K562 (cell line): ENCODE measurements at regions not wholly inside any gene's neighbourhood (a gene's known extent, or its start where the extent isn't known, plus 50 kb on each side); places are given as distances from the start of the nearest gene placed in this dataset.

Experiments used
- ATAC-seq: fragments of 200-7000 bp; cut with Tn5 transposase; 3 replicates; pipeline ENCODE4 v1.9.1; 2020; ENCODE audit warnings: moderate library complexity
- BruUV-seq: library from RNA; stranded (reverse); fragments of 400-500 nt; replicated peaks from 2 replicates; lab custom pipeline; 2021; lab: Mats Ljungman, UMichigan
- CTCF ChIA-PET: fragments of 300-600 bp; formaldehyde crosslinking; extraction: SDS; loops from one replicate; lab custom pipeline; 2021; ENCODE audit warnings: low intra/inter-chr PET ratio; lab: Yijun Ruan, JAX
- POLR2A ChIA-PET: fragments of 300-600, 350-650 bp; sonication (Branson Sonifier 250); formaldehyde crosslinking; extraction: SDS; loops from one replicate; lab custom pipeline; 2021; ENCODE audit warnings: antibody characterized with exemption, inconsistent platforms; lab: Yijun Ruan, JAX
- DNase-seq, 4 experiments: peaks; one replicate each; pipeline versions ENCODE4 v3.0.0 to v3.0.0-alpha.2; 2011 to 2018; ENCODE audit warnings: low spot score in 3 of 4, mixed read lengths in 3 of 4; ENCODE audit errors: extremely low read depth in 1 of 4
- FAIRE-seq: peaks from 2 replicates; lab custom pipeline; 2011; peaks lifted over from hg19 to GRCh38; lab: Jason Lieb, UNC
- H2AFZ ChIP-seq: 2 replicates; pipeline ENCODE4 v1.6.0; 2011; ENCODE audit warnings: low read depth, low read length, control low read depth, inconsistent platforms
- H3K27ac ChIP-seq: fragments of 200-600 bp; 3 replicates; pipeline ENCODE4 v1.8.0; 2011; ENCODE audit warnings: low read depth, mild to moderate bottlenecking, control low read depth, inconsistent platforms, low read length, moderate library complexity, mixed read lengths; ENCODE audit errors: extremely low read depth
- H3K27me3 ChIP-seq, 2 experiments: fragments of 300-600 bp in 1 of 2; 2 replicates in 1 of 2; 3 replicates in 1 of 2; pipeline versions ENCODE4 v1.6.0 to v1.8.0; 2011; ENCODE audit warnings: inconsistent platforms in 2 of 2, low read length in 2 of 2, mild to moderate bottlenecking in 1 of 2, mixed read lengths in 1 of 2, moderate library complexity in 1 of 2; ENCODE audit not compliant: control insufficient read depth in 2 of 2, insufficient read depth in 2 of 2
- H3K36me3 ChIP-seq: fragments of 300-600 bp; 3 replicates; pipeline ENCODE4 v1.8.0; 2011; ENCODE audit warnings: mild to moderate bottlenecking, low read length, inconsistent platforms; ENCODE audit not compliant: control insufficient read depth, insufficient read depth
- H3K4me1 ChIP-seq, 2 experiments: fragments of 200-600 bp in 1 of 2; replicated peaks in 1 of 2; 2 replicates in 1 of 2; 3 replicates in 1 of 2; pipeline versions ENCODE4 v1.5.1 to v1.8.0; 2011; ENCODE audit warnings: inconsistent platforms in 2 of 2, low read length in 2 of 2, mild to moderate bottlenecking in 1 of 2, mixed read lengths in 1 of 2, moderate library complexity in 1 of 2; ENCODE audit not compliant: control insufficient read depth in 2 of 2, insufficient read depth in 2 of 2
- H3K4me2 ChIP-seq: 2 replicates; pipeline ENCODE4 v1.6.1; 2011; ENCODE audit warnings: low read length, control low read depth, inconsistent platforms, mixed read lengths; ENCODE audit not compliant: insufficient read depth
- H3K4me3 ChIP-seq: fragments of 200-600 bp; sonication (generic), shearing (Covaris generic); 2 replicates; pipeline ENCODE4 v1.5.1; 2016; ENCODE audit warnings: control low read depth, inconsistent platforms
- H3K79me2 ChIP-seq: fragments of 200-600 bp; 3 replicates; pipeline ENCODE4 v1.8.0; 2011; ENCODE audit warnings: low read length, inconsistent platforms; ENCODE audit not compliant: control insufficient read depth, insufficient read depth
- H3K9ac ChIP-seq, 2 experiments: 2 replicates each; pipeline versions ENCODE4 v1.6.0 to v1.6.1; 2011; ENCODE audit warnings: low read depth in 2 of 2, low read length in 2 of 2, control low read depth in 1 of 2, inconsistent platforms in 1 of 2, mild to moderate bottlenecking in 1 of 2, mixed read lengths in 1 of 2; ENCODE audit not compliant: insufficient read depth in 1 of 2
- H3K9me1 ChIP-seq: one replicate; pipeline ENCODE4 v1.6.0; 2011; ENCODE audit warnings: inconsistent platforms, mild to moderate bottlenecking, low read length, moderate library complexity; ENCODE audit not compliant: control insufficient read depth, insufficient read depth
- H3K9me3 ChIP-seq: replicated peaks from 2 replicates; pipeline ENCODE4 v1.5.1; 2011; ENCODE audit warnings: low read depth, low read length, inconsistent platforms; ENCODE audit not compliant: control insufficient read depth, insufficient read depth
- H4K20me1 ChIP-seq: replicated peaks from 2 replicates; pipeline ENCODE4 v1.6.1; 2011; ENCODE audit warnings: low read length, inconsistent platforms, mixed read lengths; ENCODE audit not compliant: control insufficient read depth, insufficient read depth
- EZH2 ChIP-seq: IDR thresholded peaks from 2 replicates; pipeline ENCODE4 v1.6.1; 2012; ENCODE audit warnings: low read depth, mild to moderate bottlenecking, inconsistent platforms, low read length, borderline replicate concordance
- ZNF668 ChIP-seq: fragments of 250-450 bp; sonication (Bioruptor Pico); IDR thresholded peaks from 2 replicates; pipeline ENCODE4 v1.8.0; 2022; ENCODE audit warnings: mild to moderate bottlenecking, inconsistent platforms
- WGBS: fragments of 100-300 bp; shearing (Covaris generic); methylation state at CpG from one replicate; pipeline ENCODE4 v1.1.6; 2016; ENCODE audit warnings: low coverage, mixed read lengths; ENCODE audit not compliant: insufficient coverage; ENCODE audit errors: missing lambda C conversion rate; 5-methylcytosine and 5-hydroxymethylcytosine counted together
- in situ Hi-C: fragments of 300-500 bp; cut with MboI; formaldehyde crosslinking; loops from 4 replicates; pipeline ENCODE4 v1.15.0; 2018; ENCODE audit warnings: inconsistent platforms, mixed read lengths
- intact Hi-C: fragments of 100-400 bp; cut with micrococcal nuclease; formaldehyde crosslinking; loops from 2 replicates; pipeline ENCODE4 v1.14.2; 2022
- TF ChIP-seq, protein P1 (sequence below): fragments of 250-450 bp; sonication (Bioruptor Pico); IDR thresholded peaks from 2 replicates; pipeline ENCODE4 v1.9.0; 2021; ENCODE audit warnings: mild to moderate bottlenecking, inconsistent platforms

GRCh38 chr6:79864421-79864820 lies 82.9 kb downstream of the ELOVL4 start:
- H3K79me2 ChIP-seq: no peaks in the 10 kb centered on the region
- CTCF ChIA-PET: interaction anchor here (0.6 kb wide), 1 partner anchor 30 kb away, joined by 3 read pairs; no protein-coding TSS in a partner anchor
- TF ChIP-seq, protein P1, sequence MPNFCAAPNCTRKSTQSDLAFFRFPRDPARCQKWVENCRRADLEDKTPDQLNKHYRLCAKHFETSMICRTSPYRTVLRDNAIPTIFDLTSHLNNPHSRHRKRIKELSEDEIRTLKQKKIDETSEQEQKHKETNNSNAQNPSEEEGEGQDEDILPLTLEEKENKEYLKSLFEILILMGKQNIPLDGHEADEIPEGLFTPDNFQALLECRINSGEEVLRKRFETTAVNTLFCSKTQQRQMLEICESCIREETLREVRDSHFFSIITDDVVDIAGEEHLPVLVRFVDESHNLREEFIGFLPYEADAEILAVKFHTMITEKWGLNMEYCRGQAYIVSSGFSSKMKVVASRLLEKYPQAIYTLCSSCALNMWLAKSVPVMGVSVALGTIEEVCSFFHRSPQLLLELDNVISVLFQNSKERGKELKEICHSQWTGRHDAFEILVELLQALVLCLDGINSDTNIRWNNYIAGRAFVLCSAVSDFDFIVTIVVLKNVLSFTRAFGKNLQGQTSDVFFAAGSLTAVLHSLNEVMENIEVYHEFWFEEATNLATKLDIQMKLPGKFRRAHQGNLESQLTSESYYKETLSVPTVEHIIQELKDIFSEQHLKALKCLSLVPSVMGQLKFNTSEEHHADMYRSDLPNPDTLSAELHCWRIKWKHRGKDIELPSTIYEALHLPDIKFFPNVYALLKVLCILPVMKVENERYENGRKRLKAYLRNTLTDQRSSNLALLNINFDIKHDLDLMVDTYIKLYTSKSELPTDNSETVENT: no peak
- TF ChIP-seq ZNF668 (CRISPR knock-in tag) (no peak), EZH2 (no peak)
- TF ChIP-seq, all 486 proteins: peak for 0
- H3K4me2 ChIP-seq: no peak overlapping the region
- no peaks in the 10 kb centered on the region for H3K36me3 ChIP-seq
- H2AFZ ChIP-seq: no peak overlapping the region
- H3K27me3 ChIP-seq: peaks cover 0 to 6% of the 10 kb centered on the region in 2 experiments; a peak in 2 of 5 replicates
- H3K4me3 ChIP-seq: no peak overlapping the region
- H4K20me1 ChIP-seq: no peaks in the 10 kb centered on the region
- H3K9me1 ChIP-seq: no peaks in the 10 kb centered on the region
- no peak overlapping the region for H3K9ac ChIP-seq
- DNase-seq (no peak), FAIRE-seq (no peak), ATAC-seq (no peak)
- no peaks in the 10 kb centered on the region for H3K9me3 ChIP-seq
- no TSS peak for BruUV-seq
- intact Hi-C loops: loop anchor here (1.0 to 10.0 kb wide), 2 partner anchors 52 to 230 kb away; no protein-coding TSS in a partner anchor
- no peak overlapping the region for H3K27ac ChIP-seq
- peaks cover under 1 to 4% of the 10 kb centered on the region in 2 experiments; a peak in 3 of 5 replicates for H3K4me1 ChIP-seq
- in situ Hi-C loops: no loop called here
- POLR2A ChIA-PET: no interaction called here
- WGBS: 3% methylated on average over 3 of the region's 3 CpGs
